Mesenchymal stem cell (in vitro differentiated cells and primary cell): ENCODE measurements at regions not wholly inside any gene's neighbourhood (a gene's known extent, or its start where the extent isn't known, plus 50 kb on each side); places are given as distances from the start of the nearest gene placed in this dataset.

Experiments used
- DNase-seq: peaks from one replicate; pipeline ENCODE4 v3.0.0-alpha.2; 2013
- H2AFZ ChIP-seq: one replicate; pipeline ENCODE4 v1.6.1; 2013; ENCODE audit warnings: low read depth, mild to moderate bottlenecking, control low read depth, inconsistent platforms, low read length, moderate library complexity
- H2AK5ac ChIP-seq: 2 replicates; pipeline ENCODE4 v1.6.1; 2013; ENCODE audit warnings: low read length, moderate library complexity, mild to moderate bottlenecking, inconsistent platforms; ENCODE audit not compliant: severe bottlenecking
- H2BK120ac ChIP-seq: one replicate; pipeline ENCODE4 v1.6.1; 2013; ENCODE audit warnings: low read depth, mild to moderate bottlenecking, inconsistent platforms, low read length, moderate library complexity
- H2BK12ac ChIP-seq, 2 experiments: one replicate each; pipeline ENCODE4 v1.6.1; 2013; ENCODE audit warnings: inconsistent platforms in 2 of 2, low read length in 2 of 2, mild to moderate bottlenecking in 2 of 2, moderate library complexity in 2 of 2, control low read depth in 1 of 2
- H2BK15ac ChIP-seq: one replicate; pipeline ENCODE4 v1.6.1; 2013; ENCODE audit warnings: mild to moderate bottlenecking, low read depth, inconsistent platforms; ENCODE audit not compliant: poor library complexity, severe bottlenecking
- H2BK5ac ChIP-seq: 2 replicates; pipeline ENCODE4 v1.6.1; 2013; ENCODE audit warnings: low read depth, mild to moderate bottlenecking, low read length, control low read depth, inconsistent platforms; ENCODE audit not compliant: poor library complexity, severe bottlenecking
- H3K14ac ChIP-seq, 2 experiments: one replicate each; pipeline ENCODE4 v1.6.1; 2013; ENCODE audit warnings: inconsistent platforms in 2 of 2, low read length in 2 of 2, control low read depth in 1 of 2, mild to moderate bottlenecking in 1 of 2, moderate library complexity in 1 of 2
- H3K18ac ChIP-seq, 2 experiments: one replicate each; pipeline ENCODE4 v1.6.1; 2013; ENCODE audit warnings: inconsistent platforms in 2 of 2, low read length in 2 of 2, control low read depth in 1 of 2, low read depth in 1 of 2, mild to moderate bottlenecking in 1 of 2
- H3K23ac ChIP-seq, 2 experiments: one replicate each; pipeline ENCODE4 v1.6.1; 2013; ENCODE audit warnings: inconsistent platforms in 2 of 2, low read length in 2 of 2, mild to moderate bottlenecking in 2 of 2, moderate library complexity in 2 of 2, control low read depth in 1 of 2
- H3K27ac ChIP-seq: 2 replicates; pipeline ENCODE4 v1.5.1; 2013; ENCODE audit warnings: mild to moderate bottlenecking, moderate library complexity, low read length, control low read depth, inconsistent platforms; ENCODE audit not compliant: poor library complexity, severe bottlenecking
- H3K27me3 ChIP-seq, 2 experiments: 2 replicates each; pipeline versions ENCODE4 v1.6.1 to v1.7.0; 2013; ENCODE audit warnings: low read length in 2 of 2, mild to moderate bottlenecking in 2 of 2, moderate library complexity in 2 of 2, control low read depth in 1 of 2, inconsistent platforms in 1 of 2; ENCODE audit not compliant: control insufficient read depth in 1 of 2, insufficient read depth in 1 of 2
- H3K36me3 ChIP-seq, 2 experiments: 2 replicates each; pipeline versions ENCODE4 v1.6.1 to v1.7.0; 2013; ENCODE audit warnings: low read length in 2 of 2, control low read depth in 1 of 2, inconsistent platforms in 1 of 2, low read depth in 1 of 2, mild to moderate bottlenecking in 1 of 2; ENCODE audit not compliant: insufficient read depth in 2 of 2, control insufficient read depth in 1 of 2
- H3K4ac ChIP-seq, 2 experiments: one replicate each; pipeline ENCODE4 v1.6.1; 2013; ENCODE audit warnings: inconsistent platforms in 2 of 2, low read length in 2 of 2, mild to moderate bottlenecking in 2 of 2, moderate library complexity in 2 of 2, control low read depth in 1 of 2, low read depth in 1 of 2
- H3K4me1 ChIP-seq: 2 replicates; pipeline ENCODE4 v1.6.1; 2013; ENCODE audit warnings: low read depth, low read length, control low read depth; ENCODE audit not compliant: control insufficient read depth, insufficient read depth
- H3K4me2 ChIP-seq: 2 replicates; pipeline ENCODE4 v1.6.1; 2013; ENCODE audit warnings: low read length, mild to moderate bottlenecking, inconsistent platforms; ENCODE audit not compliant: poor library complexity, severe bottlenecking
- H3K4me3 ChIP-seq, 2 experiments: 2 replicates each; pipeline versions ENCODE4 v1.5.1 to v1.7.0; 2013; ENCODE audit warnings: low read length in 2 of 2, mild to moderate bottlenecking in 2 of 2, control low read depth in 1 of 2, low read depth in 1 of 2; ENCODE audit not compliant: insufficient read depth in 1 of 2
- H3K79me1 ChIP-seq: replicated peaks from 2 replicates; pipeline ENCODE4 v1.6.1; 2013; ENCODE audit warnings: mild to moderate bottlenecking, control low read depth, low read length, inconsistent platforms; ENCODE audit not compliant: poor library complexity, severe bottlenecking
- H3K9ac ChIP-seq: 2 replicates; pipeline ENCODE4 v1.7.0; 2013; ENCODE audit warnings: mild to moderate bottlenecking, low read length, moderate library complexity
- H3K9me3 ChIP-seq: 2 replicates; pipeline ENCODE4 v1.7.0; 2013; ENCODE audit warnings: mild to moderate bottlenecking, low read length; ENCODE audit not compliant: control insufficient read depth
- H4K8ac ChIP-seq: one replicate; pipeline ENCODE4 v1.6.1; 2013; ENCODE audit warnings: inconsistent platforms, mild to moderate bottlenecking, low read length, moderate library complexity
- H4K91ac ChIP-seq: one replicate; pipeline ENCODE4 v1.6.1; 2013; ENCODE audit warnings: mild to moderate bottlenecking, low read length, inconsistent platforms
- WGBS: methylation state at CpG from one replicate; pipeline ENCODE4 v1.1.7; 2013; ENCODE audit warnings: mixed read lengths; 5-methylcytosine and 5-hydroxymethylcytosine counted together

DNA sequence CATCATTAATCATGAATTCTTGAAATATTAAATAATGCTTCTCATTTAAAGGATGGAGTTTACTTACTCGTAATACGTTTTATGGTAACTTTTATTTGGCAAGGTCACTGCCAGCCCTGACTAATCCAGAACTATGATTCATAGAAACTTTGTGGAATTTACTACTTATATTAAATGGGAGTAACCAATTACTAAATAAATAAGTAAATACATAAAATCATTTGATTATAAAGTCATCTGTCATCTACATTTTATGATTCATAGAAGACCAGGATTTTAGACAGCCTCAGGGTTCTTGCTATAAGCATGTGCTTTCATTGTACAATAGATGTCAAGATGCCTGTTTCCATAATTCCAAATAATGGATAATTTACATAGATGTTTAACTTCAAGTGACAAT lies 611.1 kb downstream of the TBC1D4 start:
- H2AFZ ChIP-seq, result no peak overlapping the region
- H2BK15ac ChIP-seq, result no peak overlapping the region
- H3K9me3 ChIP-seq, result peaks cover 11% of the 10 kb centered on the region
- H2BK120ac ChIP-seq, result no peak overlapping the region
- no peaks in the 10 kb centered on the region for H3K79me1 ChIP-seq
- no peak overlapping the region for H3K23ac ChIP-seq
- H3K14ac ChIP-seq, result no peak overlapping the region
- no peak overlapping the region for H3K4me2 ChIP-seq
- no peak for DNase-seq
- H3K4ac ChIP-seq, result no peak overlapping the region
- H3K27ac ChIP-seq, result no peak overlapping the region
- H2AK5ac ChIP-seq, result no peak overlapping the region
- H3K9ac ChIP-seq, result no peak overlapping the region
- 100% methylated on average over 1 of the region's 2 CpGs for WGBS
- H3K27me3 ChIP-seq, result no peaks in the 10 kb centered on the region
- H3K18ac ChIP-seq, result no peak overlapping the region
- H2BK12ac ChIP-seq, result no peak overlapping the region
- H4K91ac ChIP-seq, result no peak overlapping the region
- H3K4me3 ChIP-seq, result no peak overlapping the region
- no peak overlapping the region for H2BK5ac ChIP-seq
- H4K8ac ChIP-seq, result no peak overlapping the region
- H3K36me3 ChIP-seq, result no peaks in the 10 kb centered on the region
- no peaks in the 10 kb centered on the region for H3K4me1 ChIP-seq

DNA sequence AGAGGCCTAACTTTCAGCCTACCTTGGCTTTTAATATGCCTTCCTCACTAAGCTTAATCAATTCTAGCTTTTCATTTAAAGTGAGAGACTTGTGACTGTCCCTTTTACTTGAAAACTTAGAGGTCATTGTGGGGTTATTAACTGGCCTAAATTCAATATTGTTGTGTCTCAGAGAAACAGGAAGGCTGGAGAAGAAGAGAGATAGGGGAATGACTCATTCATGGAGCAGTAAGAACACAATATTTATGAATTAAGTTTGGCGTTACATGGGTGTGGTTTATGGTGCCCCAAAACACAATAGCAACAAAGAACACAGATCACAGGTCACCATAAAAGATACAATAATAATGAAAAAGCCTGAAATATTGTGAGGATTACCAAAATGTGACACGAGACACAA lies 612.1 kb downstream of the TBC1D4 start:
- H3K23ac ChIP-seq, result no peak overlapping the region
- H2BK120ac ChIP-seq, result no peak overlapping the region
- H3K14ac ChIP-seq, result no peak overlapping the region

DNA sequence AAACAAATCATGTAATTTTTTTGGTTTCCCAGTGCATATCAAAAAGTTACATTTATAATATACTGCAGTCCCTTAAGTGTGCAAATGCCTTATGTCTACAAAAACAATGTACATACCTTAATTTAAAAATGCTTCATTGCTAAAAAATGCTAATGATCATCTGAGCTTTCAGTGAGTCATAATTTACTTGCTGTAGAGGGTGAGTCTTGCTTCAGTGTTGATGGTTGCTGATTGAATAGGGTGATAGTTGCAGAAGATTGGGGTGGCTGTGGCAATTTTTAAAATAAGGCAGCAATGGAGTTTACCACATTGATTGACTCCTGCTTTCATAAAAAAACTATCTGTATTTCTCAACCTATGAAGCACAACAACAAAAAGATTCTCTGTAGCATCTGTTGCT lies 613.9 kb downstream of the TBC1D4 start:
- peaks cover 11% of the 10 kb centered on the region for H3K9me3 ChIP-seq
- no peaks in the 10 kb centered on the region for H3K4me1 ChIP-seq
- no peak overlapping the region for H3K4ac ChIP-seq
- no peak overlapping the region for H3K4me2 ChIP-seq
- no peak overlapping the region for H3K18ac ChIP-seq
- H3K36me3 ChIP-seq, result no peaks in the 10 kb centered on the region
- no peak overlapping the region for H3K9ac ChIP-seq
- H4K91ac ChIP-seq, result no peak overlapping the region
- no peak overlapping the region for H2BK120ac ChIP-seq
- no peak for DNase-seq
- no peak overlapping the region for H2BK15ac ChIP-seq
- H2BK5ac ChIP-seq, result no peak overlapping the region
- H3K23ac ChIP-seq, result no peak overlapping the region
- H2AFZ ChIP-seq, result no peak overlapping the region
- no peaks in the 10 kb centered on the region for H3K27me3 ChIP-seq
- no peak overlapping the region for H4K8ac ChIP-seq
- no peak overlapping the region for H3K4me3 ChIP-seq
- no peak overlapping the region for H3K14ac ChIP-seq
- no peaks in the 10 kb centered on the region for H3K79me1 ChIP-seq
- H2AK5ac ChIP-seq, result no peak overlapping the region
- no peak overlapping the region for H2BK12ac ChIP-seq
- H3K27ac ChIP-seq, result no peak overlapping the region

More for the DNA sequence above, 612.1 kb downstream of the TBC1D4 start:
- H3K27ac ChIP-seq, result no peak overlapping the region
- H3K27me3 ChIP-seq, result no peaks in the 10 kb centered on the region
- H2AK5ac ChIP-seq, result no peak overlapping the region
- no CpG with 5 or more reads among the region's 2 CpGs for WGBS
- no peaks in the 10 kb centered on the region for H3K79me1 ChIP-seq
- H4K8ac ChIP-seq, result no peak overlapping the region
- no peak overlapping the region for H3K4me3 ChIP-seq
- no peak overlapping the region for H3K4me2 ChIP-seq
- no peak overlapping the region for H2BK15ac ChIP-seq
- no peak overlapping the region for H2BK12ac ChIP-seq
- peak; percentile 9 for DNase-seq
- no peak overlapping the region for H4K91ac ChIP-seq
- no peak overlapping the region for H2BK5ac ChIP-seq
- H2AFZ ChIP-seq, result no peak overlapping the region
- no peaks in the 10 kb centered on the region for H3K36me3 ChIP-seq
- H3K4me1 ChIP-seq, result no peaks in the 10 kb centered on the region
- H3K4ac ChIP-seq, result no peak overlapping the region
- no peak overlapping the region for H3K18ac ChIP-seq
- peaks cover 11% of the 10 kb centered on the region for H3K9me3 ChIP-seq
- H3K9ac ChIP-seq, result no peak overlapping the region

DNA sequence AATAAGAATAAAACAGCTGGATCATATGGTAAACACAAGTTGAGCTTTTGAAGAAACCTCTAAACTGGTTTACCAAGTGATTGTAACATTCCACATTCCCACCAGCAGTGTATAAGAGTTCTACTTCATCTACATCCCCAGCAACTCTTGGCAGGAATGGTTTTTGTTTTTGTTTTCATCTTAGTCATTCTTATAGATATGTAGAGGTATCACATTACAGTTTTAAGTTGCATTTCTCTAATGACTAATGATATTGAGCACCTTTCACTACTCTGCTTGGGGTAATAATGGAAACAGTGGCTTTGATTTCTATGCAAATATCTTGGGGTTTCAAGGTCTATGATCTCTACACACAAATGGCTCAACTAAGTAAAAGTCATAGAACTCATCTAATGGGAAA lies 614.5 kb downstream of the TBC1D4 start:
- Histone ChIP-seq H4K8ac (no peak overlapping the region), H2BK12ac (no peak overlapping the region), H4K91ac (no peak overlapping the region), H3K4me3 (no peak overlapping the region), H3K4me2 (no peak overlapping the region), H3K23ac (no peak overlapping the region), H2AFZ (no peak overlapping the region), H3K4me1 (no peaks in the 10 kb centered on the region), H3K36me3 (no peaks in the 10 kb centered on the region), H3K9me3 (peaks cover 11% of the 10 kb centered on the region), H3K27me3 (no peaks in the 10 kb centered on the region), H3K18ac (no peak overlapping the region), H2BK15ac (no peak overlapping the region), H2BK5ac (no peak overlapping the region), H2BK120ac (no peak overlapping the region), H3K9ac (no peak overlapping the region), H3K4ac (no peak overlapping the region), H3K79me1 (no peaks in the 10 kb centered on the region), H2AK5ac (no peak overlapping the region), H3K27ac (no peak overlapping the region), H3K14ac (no peak overlapping the region)
- no peak for DNase-seq
